GM23248 (cell line): ENCODE measurements at regions not wholly inside any gene's neighbourhood (a gene's known extent, or its start where the extent isn't known, plus 50 kb on each side); places are given as distances from the start of the nearest gene placed in this dataset.

Experiments used
- DNase-seq: peaks from one replicate; pipeline ENCODE4 v3.0.0-alpha.2; 2015
- H2AFZ ChIP-seq: fragments of 200-600 bp; sonication (generic); 2 replicates; pipeline ENCODE4 v1.6.1; 2016; ENCODE audit warnings: antibody characterized with exemption
- H3F3A ChIP-seq: fragments of 200-600 bp; sonication (generic); 2 replicates; pipeline ENCODE4 v1.6.1; 2016; ENCODE audit warnings: mild to moderate bottlenecking, antibody characterized with exemption, mixed run types; ENCODE audit not compliant: insufficient read depth
- H3K27ac ChIP-seq: fragments of 200-600 bp; sonication (generic); 2 replicates; pipeline ENCODE4 v1.5.1; 2016; ENCODE audit warnings: mild to moderate bottlenecking
- H3K27me3 ChIP-seq: fragments of 200-600 bp; sonication (generic); replicated peaks from 2 replicates; pipeline ENCODE4 v1.6.1; 2016; ENCODE audit warnings: mild to moderate bottlenecking; ENCODE audit not compliant: insufficient read depth
- H3K36me3 ChIP-seq: fragments of 200-600 bp; sonication (generic); 2 replicates; pipeline ENCODE4 v1.6.1; 2016; ENCODE audit warnings: low read depth, mild to moderate bottlenecking
- H3K4me1 ChIP-seq: fragments of 200-600 bp; sonication (generic); 2 replicates; pipeline ENCODE4 v1.6.1; 2016; ENCODE audit warnings: mild to moderate bottlenecking; ENCODE audit not compliant: insufficient read depth
- H3K4me2 ChIP-seq: fragments of 200-600 bp; sonication (generic); one replicate; pipeline ENCODE4 v1.6.1; 2016; ENCODE audit warnings: mild to moderate bottlenecking; ENCODE audit not compliant: unreplicated experiment
- H3K4me3 ChIP-seq: fragments of 200-600 bp; sonication (generic); 2 replicates; pipeline ENCODE4 v1.5.1; 2016; ENCODE audit warnings: mild to moderate bottlenecking
- H3K79me2 ChIP-seq: fragments of 200-600 bp; sonication (generic); 2 replicates; pipeline ENCODE4 v1.6.1; 2016; ENCODE audit warnings: mild to moderate bottlenecking; ENCODE audit not compliant: insufficient read depth
- H3K9ac ChIP-seq: fragments of 200-600 bp; sonication (generic); 2 replicates; pipeline ENCODE4 v1.6.1; 2016; ENCODE audit warnings: mild to moderate bottlenecking
- H3K9me2 ChIP-seq: fragments of 200-600 bp; sonication (generic); 2 replicates; pipeline ENCODE4 v1.6.1; 2016; ENCODE audit warnings: mixed run types, mild to moderate bottlenecking, moderate library complexity; ENCODE audit not compliant: insufficient read depth
- H3K9me3 ChIP-seq: fragments of 200-600 bp; sonication (generic); one replicate; pipeline ENCODE4 v1.6.1; 2017; ENCODE audit warnings: low read depth
- H4K20me1 ChIP-seq: fragments of 200-600 bp; sonication (generic); 2 replicates; pipeline ENCODE4 v1.6.0; 2016; ENCODE audit not compliant: insufficient read depth
- EZH2 ChIP-seq: fragments of 200-600 bp; sonication (generic); IDR thresholded peaks from 2 replicates; pipeline ENCODE4 v1.6.1; 2018; ENCODE audit warnings: antibody characterized with exemption, mild to moderate bottlenecking; ENCODE audit not compliant: insufficient read depth, poor library complexity, severe bottlenecking
- EZH2phosphoT487 ChIP-seq: fragments of 200-600 bp; sonication (generic); IDR thresholded peaks from 2 replicates; pipeline ENCODE4 v1.6.1; 2018; ENCODE audit warnings: antibody characterized with exemption, moderate library complexity, mild to moderate bottlenecking, low read depth; ENCODE audit not compliant: insufficient read depth
- WGBS, 2 experiments: methylation state at CpG; one replicate each; pipeline ENCODE4 v1.1.6; 2015 to 2017; ENCODE audit warnings: low lambda C conversion rate in 2 of 2, low coverage in 1 of 2; ENCODE audit errors: missing lambda C conversion rate in 2 of 2; 5-methylcytosine and 5-hydroxymethylcytosine counted together
- in situ Hi-C: fragments of 300-500 bp; cut with MboI; formaldehyde crosslinking; loops from 2 replicates; pipeline ENCODE4 v1.15.0; 2020

- no peaks in the 10 kb centered on the region for H3K36me3 ChIP-seq
- no peaks in the 10 kb centered on the region for H3F3A ChIP-seq
- H3K9ac ChIP-seq = no peak overlapping the region
- no peaks in the 10 kb centered on the region for H4K20me1 ChIP-seq
- H3K27me3 ChIP-seq = no peaks in the 10 kb centered on the region
- in situ Hi-C loops = no loop called here
- no peak overlapping the region for H3K4me3 ChIP-seq
- H2AFZ ChIP-seq = no peak overlapping the region
- no peaks in the 10 kb centered on the region for H3K9me3 ChIP-seq
- H3K79me2 ChIP-seq = no peaks in the 10 kb centered on the region
- H3K4me2 ChIP-seq = no peak overlapping the region
- no peak overlapping the region for H3K27ac ChIP-seq
- H3K9me2 ChIP-seq = 0 out of 2 replicates have a peak, but pooled peaks cover 3% of the 10 kb centered on the region
- TF ChIP-seq EZH2 = no peak
- 23 to 37% methylated on average over 2 of the region's 2 CpGs for WGBS, 2 experiments
- DNase-seq = no peak
- H3K4me1 ChIP-seq = no peaks in the 10 kb centered on the region
Measured at GRCh38 chr4:120589787-120590186, 332.7 kb downstream of the PRDM5 start.

DNA sequence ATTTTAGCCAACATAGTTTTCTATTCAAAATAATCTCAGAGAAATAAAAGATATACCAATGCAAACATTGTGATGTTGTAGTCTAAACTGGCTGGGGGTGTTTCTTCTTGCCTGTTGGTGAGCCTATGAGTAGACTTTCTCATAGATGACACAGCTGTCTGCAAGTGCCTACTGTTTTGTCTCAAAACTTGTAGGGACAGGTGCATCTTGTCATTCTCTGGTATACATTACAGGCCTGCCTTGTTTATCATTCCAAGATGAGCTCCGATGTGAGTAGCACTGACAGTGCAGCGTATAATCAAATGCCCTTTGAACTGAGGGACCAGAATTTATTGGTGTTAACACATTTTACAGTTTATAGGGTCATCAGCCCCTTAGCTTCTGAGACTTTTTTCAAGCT is 353.8 kb downstream of the PRDM5 start:
- Histone ChIP-seq H3F3A (no peaks in the 10 kb centered on the region), H3K4me2 (no peak overlapping the region), H3K4me3 (no peak overlapping the region), H3K9ac (no peak overlapping the region), H3K79me2 (no peaks in the 10 kb centered on the region), H3K27me3 (no peaks in the 10 kb centered on the region), H2AFZ (no peak overlapping the region), H3K9me2 (no peaks in the 10 kb centered on the region), H3K27ac (no peak overlapping the region), H3K4me1 (no peaks in the 10 kb centered on the region), H3K36me3 (no peaks in the 10 kb centered on the region), H4K20me1 (no peaks in the 10 kb centered on the region), H3K9me3 (no peaks in the 10 kb centered on the region)
- in situ Hi-C loops = no loop called here
- no peak for TF ChIP-seq EZH2
- no peak for TF ChIP-seq EZH2phosphoT487
- no peak for DNase-seq
- WGBS, 2 experiments = 43 to 55% methylated on average over 2 of the region's 2 CpGs

DNA sequence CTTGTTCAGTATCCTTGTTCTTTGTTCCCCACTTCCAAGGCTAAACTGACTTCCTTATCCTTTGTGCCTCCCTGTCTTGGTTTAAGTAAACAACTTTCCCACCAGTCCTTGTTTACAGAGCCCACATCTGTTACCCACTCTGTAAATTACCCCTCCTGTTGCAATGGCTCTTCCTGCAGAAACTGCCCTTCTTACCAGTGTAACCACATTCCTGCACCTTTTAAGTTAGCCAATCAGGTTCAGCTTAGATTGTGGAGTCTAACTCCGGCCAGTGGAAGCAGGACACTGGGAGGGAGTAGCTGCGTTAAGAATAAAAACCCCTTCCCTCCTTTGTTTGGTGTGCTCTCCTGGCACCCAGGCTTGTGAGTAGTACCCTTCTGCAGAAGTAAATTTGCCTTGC is 360.9 kb downstream of the PRDM5 start:
- Histone ChIP-seq H3K4me1 (0 out of 2 replicates have a peak, but pooled peaks cover 5% of the 10 kb centered on the region), H2AFZ (no peak overlapping the region), H3K36me3 (no peaks in the 10 kb centered on the region), H3K9ac (no peak overlapping the region), H3K79me2 (no peaks in the 10 kb centered on the region), H3K27me3 (no peaks in the 10 kb centered on the region), H3F3A (no peaks in the 10 kb centered on the region), H3K4me3 (no peak overlapping the region), H3K4me2 (no peak overlapping the region), H3K9me3 (no peaks in the 10 kb centered on the region), H3K9me2 (no peaks in the 10 kb centered on the region), H4K20me1 (no peaks in the 10 kb centered on the region), H3K27ac (no peak overlapping the region)
- TF ChIP-seq EZH2phosphoT487 (no peak), EZH2 (no peak)
- WGBS, 2 experiments = 37 to 42% methylated on average over 2 of the region's 2 CpGs
- in situ Hi-C loops = no loop called here
- DNase-seq = no peak

GRCh38 chr4:120557372-120557771 is 365.2 kb downstream of the PRDM5 start:
- Histone ChIP-seq H3K9me2 (no peaks in the 10 kb centered on the region), H3K4me1 (0 out of 2 replicates have a peak, but pooled peaks cover 5% of the 10 kb centered on the region), H3K36me3 (no peaks in the 10 kb centered on the region), H3K79me2 (no peaks in the 10 kb centered on the region), H3F3A (no peaks in the 10 kb centered on the region), H3K27me3 (no peaks in the 10 kb centered on the region), H2AFZ (no peak overlapping the region), H3K4me3 (no peak overlapping the region), H4K20me1 (no peaks in the 10 kb centered on the region), H3K27ac (no peak overlapping the region), H3K9me3 (no peaks in the 10 kb centered on the region), H3K9ac (no peak overlapping the region), H3K4me2 (no peak overlapping the region)
- WGBS, 2 experiments = 26 to 46% methylated on average over 2 of the region's 2 CpGs
- in situ Hi-C loops = no loop called here
- TF ChIP-seq EZH2phosphoT487 (no peak), EZH2 (no peak)
- peak; percentile 52 for DNase-seq

DNA sequence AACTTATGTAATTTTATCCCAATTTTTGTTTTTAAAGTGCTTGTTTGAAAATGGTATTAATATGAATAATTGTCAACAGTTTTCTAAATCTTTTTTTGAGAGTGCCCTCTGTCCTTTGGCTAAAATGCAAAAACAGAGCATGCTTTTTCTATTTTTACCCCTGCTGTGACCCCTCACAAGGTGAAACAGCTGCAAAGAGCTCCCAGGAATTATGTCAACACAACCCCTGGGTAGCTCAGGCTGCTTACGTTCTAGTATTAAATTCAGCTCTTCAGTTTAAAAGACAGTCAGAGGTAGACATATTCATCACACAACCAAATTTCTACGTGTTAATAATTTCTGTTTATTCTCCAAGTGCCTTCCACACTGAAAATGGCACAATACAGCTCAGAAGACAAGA is 367.5 kb downstream of the PRDM5 start:
- in situ Hi-C loops = no loop called here
- Histone ChIP-seq H3K27me3 (no peaks in the 10 kb centered on the region), H3K79me2 (no peaks in the 10 kb centered on the region), H3K27ac (no peak overlapping the region), H3K9me3 (no peaks in the 10 kb centered on the region), H3K9ac (no peak overlapping the region), H3K4me1 (0 out of 2 replicates have a peak, but pooled peaks cover 5% of the 10 kb centered on the region), H3K9me2 (no peaks in the 10 kb centered on the region), H3K4me3 (no peak overlapping the region), H4K20me1 (no peaks in the 10 kb centered on the region), H3K4me2 (no peak overlapping the region), H3F3A (no peaks in the 10 kb centered on the region), H3K36me3 (no peaks in the 10 kb centered on the region), H2AFZ (no peak overlapping the region)
- WGBS, 2 experiments = 30 to 34% methylated on average over 2 of the region's 2 CpGs
- no peak for DNase-seq
- TF ChIP-seq EZH2phosphoT487 (no peak), EZH2 (no peak)
